ENCODE measurements at regions not wholly inside any gene's neighbourhood (a gene's known extent, or its start where the extent isn't known, plus 50 kb on each side); places are given as distances from the start of the nearest gene placed in this dataset.

DNA sequence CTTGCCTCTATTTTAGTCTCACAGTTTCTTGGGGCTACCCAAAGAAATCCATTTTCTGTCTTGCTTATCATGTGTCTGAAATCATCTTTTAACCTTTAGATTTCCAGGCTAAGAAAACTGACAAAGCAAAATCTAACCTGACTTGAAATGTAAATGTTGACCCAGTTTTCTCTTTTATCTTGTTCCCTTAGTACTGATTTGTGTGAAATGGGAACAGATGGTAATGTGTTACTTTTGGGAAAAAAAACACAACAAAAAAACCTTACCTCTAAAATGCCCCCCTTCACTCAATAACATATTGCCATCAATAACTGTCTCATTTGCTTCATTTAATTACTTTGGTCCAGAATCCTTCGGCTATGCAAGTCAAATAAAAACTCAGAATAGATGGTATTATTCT, 383.2 kb upstream of the DCN start:
- intact Hi-C loops (cut with DNase I): no loop called here

DNA sequence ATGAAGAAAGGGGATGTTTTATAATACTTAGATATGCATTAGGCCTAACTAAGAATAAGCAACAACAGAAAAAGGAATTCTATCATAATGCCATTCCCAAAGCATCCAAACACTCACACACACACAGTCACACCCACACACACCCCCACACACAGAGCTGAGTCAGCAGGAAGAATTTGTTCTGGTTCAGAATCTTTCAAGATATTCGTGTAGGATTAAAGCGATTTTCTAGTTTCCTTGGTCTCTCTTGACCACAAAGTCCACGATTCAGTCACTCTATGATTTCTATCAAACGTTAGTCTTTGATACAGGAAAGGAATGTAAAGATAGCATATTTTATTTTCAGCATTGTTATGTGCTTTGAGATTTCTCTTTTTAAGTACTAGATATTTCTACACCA, 382.6 kb upstream of the DCN start:
- TF ChIP-seq CTCF (IDR thresholded peaks at IDR 0.05) (no peak), POLR2A (IDR thresholded peaks at IDR 0.05) (no peak)
- Histone ChIP-seq H3K36me3 (no peaks in the 10 kb centered on the region), H3K27ac (no peak overlapping the region), H3K4me1 (replicated peaks) (no peaks in the 10 kb centered on the region), H3K9me3 (no peaks in the 10 kb centered on the region), H3K4me3 (no peak overlapping the region), H3K27me3 (replicated peaks; ENCODE audit: insufficient read depth) (no peaks in the 10 kb centered on the region)
- DNase-seq (ENCODE audit: low spot score): no peak
- 57% methylated on average over 4 of the region's 4 CpGs for WGBS
- intact Hi-C loops (cut with DNase I): no loop called here

More for the DNA sequence above, 383.2 kb upstream of the DCN start:
- no peaks in the 10 kb centered on the region for H3K36me3 ChIP-seq
- no peaks in the 10 kb centered on the region for H3K27me3 ChIP-seq (replicated peaks; ENCODE audit: insufficient read depth)
- H3K9me3 ChIP-seq: no peaks in the 10 kb centered on the region
- DNase-seq (ENCODE audit: low spot score): no peak
- H3K27ac ChIP-seq: no peak overlapping the region
- TF ChIP-seq POLR2AphosphoS5 (IDR thresholded peaks at IDR 0.05) (no peak), CTCF (IDR thresholded peaks at IDR 0.05) (no peak), POLR2A (IDR thresholded peaks at IDR 0.05) (no peak)
- H3K4me3 ChIP-seq: no peak overlapping the region
- 44% methylated on average over 1 of the region's 1 CpG for WGBS
- no peaks in the 10 kb centered on the region for H3K4me1 ChIP-seq (replicated peaks)

- H3K9me3 ChIP-seq: no peaks in the 10 kb centered on the region
- H3K27me3 ChIP-seq (replicated peaks; ENCODE audit: insufficient read depth): no peaks in the 10 kb centered on the region
- TF ChIP-seq CTCF (IDR thresholded peaks at IDR 0.05) (no peak), POLR2AphosphoS5 (IDR thresholded peaks at IDR 0.05) (no peak), POLR2A (IDR thresholded peaks at IDR 0.05) (no peak)
- H3K4me1 ChIP-seq (replicated peaks): no peaks in the 10 kb centered on the region
- no peak for DNase-seq (ENCODE audit: low spot score)
- intact Hi-C loops (cut with DNase I): no loop called here
- WGBS: 95% methylated on average over 4 of the region's 4 CpGs
- H3K27ac ChIP-seq: no peak overlapping the region
- H3K36me3 ChIP-seq: no peaks in the 10 kb centered on the region
- no peak overlapping the region for H3K4me3 ChIP-seq
Observed at GRCh38 chr12:91563011-91563765, 380.6 kb upstream of the DCN start.

DNA sequence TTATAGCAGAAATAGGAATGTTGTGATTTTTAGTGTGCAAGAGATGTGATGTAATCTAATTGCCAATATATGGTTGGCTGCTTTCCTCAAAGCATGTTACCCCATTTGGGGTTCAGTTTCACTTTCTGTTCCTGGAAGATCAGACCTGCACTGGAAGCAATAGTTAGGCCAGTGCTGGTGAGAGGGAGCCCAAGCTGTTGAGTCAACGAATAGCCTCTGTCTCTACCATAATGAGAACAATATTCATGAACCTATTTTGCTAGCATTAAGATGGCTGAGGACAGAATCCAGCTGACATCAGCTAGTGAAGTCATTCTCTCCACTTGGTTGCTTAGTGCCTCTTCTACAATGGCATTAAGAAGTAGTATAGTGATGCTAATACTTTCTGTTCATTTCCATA, 379.9 kb upstream of the DCN start:
- no peaks in the 10 kb centered on the region for H3K36me3 ChIP-seq
- no peak for TF ChIP-seq CTCF (IDR thresholded peaks at IDR 0.05)
- TF ChIP-seq POLR2A (IDR thresholded peaks at IDR 0.05): no peak
- TF ChIP-seq POLR2AphosphoS5 (IDR thresholded peaks at IDR 0.05): no peak
- H3K4me1 ChIP-seq (replicated peaks): no peaks in the 10 kb centered on the region
- no peaks in the 10 kb centered on the region for H3K27me3 ChIP-seq (replicated peaks; ENCODE audit: insufficient read depth)
- 95% methylated on average over 1 of the region's 1 CpG for WGBS
- no peak for DNase-seq (ENCODE audit: low spot score)
- no peak overlapping the region for H3K4me3 ChIP-seq
- H3K9me3 ChIP-seq: no peaks in the 10 kb centered on the region
- intact Hi-C loops (cut with DNase I): no loop called here
- no peak overlapping the region for H3K27ac ChIP-seq

DNA sequence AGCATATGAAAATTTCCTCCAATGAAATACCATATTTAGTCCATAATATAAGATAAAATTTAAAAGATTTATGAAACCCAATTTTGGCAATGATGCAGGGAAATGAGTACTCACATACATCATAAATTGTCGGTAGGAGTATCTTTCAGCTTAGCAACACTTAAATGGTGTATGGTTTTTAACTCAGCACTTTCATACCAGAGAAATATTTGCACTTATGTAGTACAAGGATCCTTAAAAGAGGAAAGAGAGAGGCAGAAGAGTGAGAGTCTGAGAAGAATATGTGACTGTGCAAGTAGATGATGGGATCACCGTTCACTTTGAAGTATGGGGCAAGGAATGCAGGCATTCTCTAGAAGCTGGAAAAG, 379.3 kb upstream of the DCN start:
- Histone ChIP-seq H3K9me3 (no peaks in the 10 kb centered on the region), H3K4me1 (replicated peaks) (no peaks in the 10 kb centered on the region), H3K27me3 (replicated peaks; ENCODE audit: insufficient read depth) (no peaks in the 10 kb centered on the region), H3K36me3 (no peaks in the 10 kb centered on the region), H3K4me3 (no peak overlapping the region), H3K27ac (no peak overlapping the region)
- 86% methylated on average over 2 of the region's 2 CpGs for WGBS
- TF ChIP-seq CTCF (IDR thresholded peaks at IDR 0.05) (no peak), POLR2AphosphoS5 (IDR thresholded peaks at IDR 0.05) (no peak), POLR2A (IDR thresholded peaks at IDR 0.05) (no peak)
- intact Hi-C loops (cut with DNase I): loop anchor here (2.0 kb wide), 1 partner anchor 19 kb away; no protein-coding TSS in a partner anchor
- DNase-seq (ENCODE audit: low spot score): no peak
